ENCODE measurements at regions not wholly inside any gene's neighbourhood (a gene's known extent, or its start where the extent isn't known, plus 50 kb on each side); places are given as distances from the start of the nearest gene placed in this dataset.
"Not testable (repeated sequence)": the region's sequence is repeated elsewhere in the genome, so short reads cannot be mapped to it uniquely, and the experiment has no call there.

DNA sequence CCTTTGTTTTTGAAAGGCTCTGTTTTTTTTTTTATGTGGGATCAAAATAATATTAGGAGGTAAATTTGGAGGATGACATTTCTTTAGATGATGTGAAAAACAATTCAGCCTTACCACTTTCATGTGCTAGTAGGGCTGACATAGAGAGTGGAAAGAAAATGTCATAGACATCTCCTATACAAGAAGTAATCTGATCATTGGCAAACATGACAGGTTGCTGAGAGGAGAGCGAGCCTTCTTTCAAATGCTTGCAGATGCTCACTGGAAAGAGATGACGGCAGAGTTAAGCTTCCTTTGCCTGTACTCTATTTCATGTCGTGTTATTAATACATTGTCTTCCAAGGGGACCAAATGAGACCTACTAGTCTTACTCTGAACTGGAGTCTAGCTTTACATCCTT lies 160.1 kb upstream of the DAP start:
- no peak for DNase-seq (ENCODE audit: low spot score)

GRCh38 chr5:10920400-10920799 lies 159.4 kb upstream of the DAP start:
- DNase-seq (ENCODE audit: low spot score), result no peak

DNA sequence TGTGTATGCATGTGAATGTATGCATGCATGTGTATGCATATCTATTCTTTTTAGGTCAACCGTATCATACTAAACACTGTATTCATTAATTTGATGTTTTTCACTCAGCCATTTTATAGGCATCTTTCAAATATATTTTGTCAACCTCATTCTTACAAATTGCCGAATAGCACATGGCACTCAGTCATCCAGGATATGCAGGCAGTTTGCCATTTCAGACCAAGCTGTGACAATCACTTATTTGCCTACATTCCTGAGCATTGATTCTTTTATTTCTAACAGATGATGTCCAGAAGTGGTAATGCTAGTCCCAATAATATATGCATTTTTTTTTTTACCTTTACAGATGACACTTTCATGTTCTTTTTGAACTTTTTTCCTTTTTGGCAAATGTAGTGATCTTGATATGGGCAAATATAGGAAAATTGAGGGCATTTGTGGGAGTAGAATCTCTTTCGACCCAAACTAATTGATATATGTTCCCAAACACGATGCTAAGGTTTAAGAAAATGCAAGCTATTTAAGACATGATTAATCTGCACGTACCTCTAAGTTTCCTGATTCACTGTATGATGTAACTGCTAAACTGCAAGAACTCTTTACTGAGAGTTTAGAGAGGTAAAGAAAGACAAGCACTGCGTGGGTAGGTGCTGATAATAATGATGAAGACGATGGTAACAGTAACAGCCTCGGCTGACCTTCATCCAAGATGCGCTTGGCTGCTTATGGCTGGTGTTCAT lies 153.9 kb upstream of the DAP start:
- no peak for DNase-seq (ENCODE audit: low spot score)

DNA sequence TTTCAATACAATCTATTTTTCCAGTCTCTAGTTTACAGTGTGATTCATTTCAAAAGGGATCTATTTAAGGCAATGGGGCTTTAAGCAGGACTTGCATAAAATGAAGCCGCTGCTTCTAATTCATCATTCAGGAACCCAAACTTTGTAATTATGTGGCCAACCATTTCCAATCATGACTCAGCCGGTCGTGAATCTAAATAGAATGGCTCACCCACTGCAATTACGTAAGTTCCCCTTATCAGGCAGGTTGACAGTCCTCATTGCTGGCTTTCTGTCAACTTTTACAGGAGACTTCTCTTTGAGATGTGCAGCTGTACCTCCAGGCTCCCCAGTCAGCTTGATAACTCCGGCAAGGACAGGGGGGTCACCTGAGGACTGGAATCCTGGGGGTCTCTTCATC lies 152.8 kb upstream of the DAP start:
- no peak for DNase-seq (ENCODE audit: low spot score)

GRCh38 chr5:10913181-10913810 lies 152.3 kb upstream of the DAP start:
- DNase-seq (ENCODE audit: low spot score), result no peak

DNA sequence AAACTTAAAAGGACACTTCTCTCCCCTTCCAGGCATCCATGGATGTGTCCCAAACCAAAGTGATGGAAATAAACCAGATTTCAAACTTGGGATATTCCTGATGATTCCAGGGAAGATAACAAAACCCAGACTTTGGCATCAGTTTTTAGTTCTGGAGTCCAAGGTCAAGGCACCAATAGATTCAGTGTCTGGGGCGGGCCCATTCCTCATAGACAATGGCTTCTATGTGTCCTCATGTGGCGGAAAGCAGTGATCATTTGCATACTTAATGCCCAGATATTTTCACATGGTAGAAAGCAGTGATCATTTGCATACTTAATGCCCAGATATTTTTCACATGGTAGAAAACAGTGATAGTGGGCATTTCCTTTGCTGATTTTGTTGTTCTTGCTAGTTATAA lies 151.4 kb upstream of the DAP start:
- DNase-seq (ENCODE audit: low spot score), result no peak

GRCh38 chr5:10910261-10910660 lies 149.2 kb upstream of the DAP start:
- DNase-seq (ENCODE audit: low spot score), result no peak

DNA sequence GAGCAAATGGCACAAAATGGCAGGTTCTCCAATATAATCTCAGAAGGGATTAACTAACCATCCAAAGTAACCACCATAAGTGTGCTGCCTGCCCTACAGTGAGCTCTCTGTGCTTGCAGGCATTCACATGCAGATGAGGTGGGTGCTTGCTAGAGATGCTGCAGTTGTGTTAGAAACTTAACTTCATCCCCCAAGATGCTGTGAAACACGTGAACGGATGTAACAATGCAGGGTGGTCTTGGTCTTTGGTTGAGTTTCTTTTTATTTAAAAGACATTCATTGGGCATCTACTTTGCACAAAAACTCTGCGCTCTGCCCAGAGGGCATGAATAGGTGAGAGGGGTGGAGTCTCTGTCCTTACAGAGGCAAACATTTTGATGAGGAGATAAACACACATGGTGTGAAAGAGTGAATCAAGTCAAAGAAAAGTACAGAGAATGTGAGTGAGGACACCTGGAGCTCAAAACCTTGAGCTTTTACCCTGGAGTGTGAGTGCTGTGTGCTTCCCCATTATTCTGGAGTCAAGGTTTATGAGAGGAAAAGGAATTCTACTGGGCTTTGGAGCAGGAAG lies 143.9 kb upstream of the DAP start:
- no peak for DNase-seq (ENCODE audit: low spot score)

GRCh38 chr5:10903786-10904560 lies 142.9 kb upstream of the DAP start:
- no peak for DNase-seq (ENCODE audit: low spot score)

- DNase-seq (ENCODE audit: low spot score), result no peak
Measured at GRCh38 chr5:10902145-10902544, 141.1 kb upstream of the DAP start.

GRCh38 chr5:10898514-10898913 lies 137.5 kb upstream of the DAP start:
- no peak for DNase-seq (ENCODE audit: low spot score)

DNA sequence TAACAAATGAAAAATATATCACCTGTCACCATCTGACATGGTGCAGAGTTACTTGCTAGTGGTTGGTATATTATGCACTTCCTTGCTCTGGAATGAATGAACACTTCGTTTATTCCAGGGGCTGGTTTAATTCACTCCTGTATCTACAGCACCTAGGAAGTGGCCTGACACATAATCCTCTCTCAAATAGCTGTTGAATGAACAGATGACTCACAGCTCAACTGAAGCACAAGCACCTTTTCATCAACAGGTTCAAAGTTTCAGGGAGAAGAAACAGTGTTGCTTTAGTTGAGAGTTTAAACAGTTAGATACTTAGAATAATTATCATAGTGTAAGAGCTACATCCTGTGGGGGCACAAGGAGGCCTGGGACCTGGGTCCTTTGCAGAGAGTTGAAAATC lies 135.0 kb upstream of the DAP start:
- DNase-seq (ENCODE audit: low spot score), result no peak

DNA sequence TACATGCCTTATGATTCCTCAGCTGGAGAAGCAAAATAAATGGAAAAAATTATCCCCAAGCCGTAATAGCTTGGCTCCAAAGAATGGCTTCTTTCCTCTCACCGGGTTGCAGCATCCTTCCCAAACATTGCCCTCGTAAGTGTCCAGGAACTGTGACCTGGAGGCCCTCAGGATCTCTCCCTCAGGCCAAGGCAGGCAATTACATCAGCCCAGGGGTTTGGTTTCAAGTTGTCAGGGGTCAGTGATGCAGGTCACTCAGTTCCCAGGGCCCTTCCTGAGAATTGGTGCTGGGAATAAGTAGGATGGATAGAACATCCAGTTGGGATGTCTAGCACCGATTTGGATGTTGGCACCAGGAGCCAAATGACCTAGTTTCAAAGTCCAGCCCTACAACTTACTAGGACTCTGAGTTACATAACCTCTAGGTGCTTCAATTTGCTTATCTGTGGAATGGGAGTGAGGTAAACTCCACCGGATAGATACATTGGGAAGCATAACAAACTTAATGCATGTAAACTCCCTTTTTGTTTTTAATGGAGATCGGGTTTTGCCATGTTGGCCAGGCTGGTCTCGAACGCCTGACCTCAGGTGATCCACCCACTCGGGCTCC lies 133.5 kb upstream of the DAP start:
- no peak for DNase-seq (ENCODE audit: low spot score)

DNA sequence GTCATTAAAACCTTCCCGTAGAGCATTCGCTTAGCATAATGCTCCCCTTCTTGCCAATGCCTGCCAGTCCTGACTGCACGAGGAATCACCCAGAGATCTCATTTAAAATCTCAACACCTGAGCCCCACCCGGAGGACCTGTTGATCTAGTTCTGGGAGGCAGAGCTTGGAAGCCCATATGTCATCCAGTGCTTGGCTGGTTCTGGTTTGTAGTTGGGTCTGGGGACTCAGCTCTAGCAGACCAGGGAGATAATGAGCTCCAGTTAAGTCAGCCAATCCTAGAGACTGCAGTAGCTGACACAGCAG lies 131.8 kb upstream of the DAP start:
- no peak for DNase-seq (ENCODE audit: low spot score)

GRCh38 chr5:10892147-10892910 lies 131.3 kb upstream of the DAP start:
- DNase-seq (ENCODE audit: low spot score), result no peak

GRCh38 chr5:10891193-10891592 lies 130.2 kb upstream of the DAP start:
- no peak for DNase-seq (ENCODE audit: low spot score)

GRCh38 chr5:10886497-10886896 lies 125.5 kb upstream of the DAP start:
- no peak for DNase-seq (ENCODE audit: low spot score)

GRCh38 chr5:10885026-10885425 lies 124.0 kb upstream of the DAP start:
- DNase-seq (ENCODE audit: low spot score), result no peak

GRCh38 chr5:10883945-10884344 lies 122.9 kb upstream of the DAP start:
- not testable (repeated sequence) for DNase-seq (ENCODE audit: low spot score)

- DNase-seq (ENCODE audit: low spot score), result no peak
Measured at GRCh38 chr5:10880934-10881333, 119.9 kb upstream of the DAP start.

DNA sequence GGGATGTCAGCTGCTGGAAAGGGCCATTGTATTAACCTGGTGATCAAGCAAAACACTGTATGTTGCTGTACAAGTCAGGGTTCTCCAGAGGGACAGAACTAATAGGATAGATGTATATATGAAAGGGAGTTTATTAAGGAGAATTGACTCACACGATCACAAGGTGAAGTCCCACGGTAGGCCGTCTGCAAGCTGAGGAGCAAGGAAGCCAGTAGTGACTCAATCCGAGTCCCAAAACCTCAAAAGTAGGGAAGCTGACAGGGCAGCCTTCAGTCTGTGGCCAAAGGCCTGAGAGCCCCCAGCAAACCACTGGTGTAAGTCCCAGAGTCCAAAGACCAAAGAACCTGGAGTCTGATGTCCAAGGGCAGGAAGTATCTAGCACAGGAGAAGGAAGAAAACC lies 116.0 kb upstream of the DAP start:
- not testable (repeated sequence) for DNase-seq (ENCODE audit: low spot score)

All from activated CD4-positive, alpha-beta T cell treated with anti-CD3 and anti-CD28 coated beads, Interleukin-2, Interleukin-4, amounts not matched to agents 100 ng/mL and 50 ng/mL, durations not matched to agents 16 hours and 8 hours (primary cell).